GM12873 (cell line): ENCODE measurements at regions not wholly inside any gene's neighbourhood (a gene's known extent, or its start where the extent isn't known, plus 50 kb on each side); places are given as distances from the start of the nearest gene placed in this dataset.

Source experiments
- TF ChIP-seq, protein P1 (sequence below): IDR thresholded peaks from 2 replicates; pipeline ENCODE4 v1.5.1; 2012; ENCODE audit warnings: low read depth, mild to moderate bottlenecking, moderate library complexity, low read length, control low read depth; ENCODE audit not compliant: insufficient read depth; ENCODE audit errors: missing control alignments

DNA sequence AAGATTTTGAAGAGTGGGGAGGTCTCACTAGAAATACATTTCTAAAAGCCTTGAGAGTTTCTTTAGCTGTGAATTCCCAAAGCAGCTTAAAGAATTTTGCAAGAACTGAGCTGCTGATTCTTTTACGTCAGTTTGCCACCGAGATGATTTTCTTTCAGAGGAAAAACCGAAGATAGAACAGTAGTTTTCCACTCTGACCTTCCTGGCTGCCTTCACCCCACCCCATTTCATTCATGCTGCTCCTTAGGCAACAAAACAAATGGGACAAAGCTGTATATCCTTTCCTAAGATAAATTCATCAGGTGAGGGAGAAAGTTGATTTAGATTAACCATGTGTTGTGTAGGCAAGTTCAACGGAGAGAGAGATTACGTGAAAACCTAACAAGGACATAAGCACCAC is 947.0 kb downstream of the GALC start:
- TF ChIP-seq, protein P1, sequence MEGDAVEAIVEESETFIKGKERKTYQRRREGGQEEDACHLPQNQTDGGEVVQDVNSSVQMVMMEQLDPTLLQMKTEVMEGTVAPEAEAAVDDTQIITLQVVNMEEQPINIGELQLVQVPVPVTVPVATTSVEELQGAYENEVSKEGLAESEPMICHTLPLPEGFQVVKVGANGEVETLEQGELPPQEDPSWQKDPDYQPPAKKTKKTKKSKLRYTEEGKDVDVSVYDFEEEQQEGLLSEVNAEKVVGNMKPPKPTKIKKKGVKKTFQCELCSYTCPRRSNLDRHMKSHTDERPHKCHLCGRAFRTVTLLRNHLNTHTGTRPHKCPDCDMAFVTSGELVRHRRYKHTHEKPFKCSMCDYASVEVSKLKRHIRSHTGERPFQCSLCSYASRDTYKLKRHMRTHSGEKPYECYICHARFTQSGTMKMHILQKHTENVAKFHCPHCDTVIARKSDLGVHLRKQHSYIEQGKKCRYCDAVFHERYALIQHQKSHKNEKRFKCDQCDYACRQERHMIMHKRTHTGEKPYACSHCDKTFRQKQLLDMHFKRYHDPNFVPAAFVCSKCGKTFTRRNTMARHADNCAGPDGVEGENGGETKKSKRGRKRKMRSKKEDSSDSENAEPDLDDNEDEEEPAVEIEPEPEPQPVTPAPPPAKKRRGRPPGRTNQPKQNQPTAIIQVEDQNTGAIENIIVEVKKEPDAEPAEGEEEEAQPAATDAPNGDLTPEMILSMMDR, result no peak

DNA sequence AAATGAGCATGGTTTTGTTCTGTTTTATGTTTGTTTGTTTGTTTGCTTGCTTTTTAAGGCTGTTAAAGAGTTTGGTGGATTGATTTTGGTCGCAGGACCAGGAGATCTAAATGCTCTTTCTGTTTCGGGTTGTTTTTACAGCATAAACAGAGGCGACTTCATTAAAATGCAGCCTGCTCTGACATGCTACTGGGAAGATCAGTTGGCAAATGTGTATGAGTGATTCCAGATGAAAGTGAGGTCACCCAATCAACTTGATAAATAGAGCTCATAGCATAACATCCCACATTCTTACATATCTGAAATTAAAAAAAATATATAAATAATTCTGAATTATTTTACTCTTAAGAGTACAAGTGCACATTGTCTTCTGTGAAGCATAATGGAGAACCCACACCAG is 947.7 kb downstream of the GALC start:
- TF ChIP-seq, protein P1, result no peak

DNA sequence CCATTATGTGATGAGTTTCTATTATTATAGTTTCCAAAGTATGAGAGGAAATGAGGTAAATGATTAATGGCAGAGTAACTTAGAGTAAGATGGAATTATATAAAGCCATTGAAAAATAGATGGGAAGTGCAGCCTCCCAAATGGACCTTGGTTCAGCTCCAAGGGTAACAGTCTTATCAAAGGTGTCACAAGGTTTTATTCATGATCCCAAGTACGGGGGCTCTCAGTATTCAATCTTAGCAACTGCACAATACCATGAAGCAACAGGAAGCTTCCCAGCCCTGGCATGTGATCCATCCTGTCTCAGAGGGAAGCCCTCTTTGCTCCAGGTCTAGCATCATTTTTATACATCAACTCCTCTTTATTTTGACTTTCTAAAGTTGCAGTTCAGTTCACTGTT is 948.2 kb downstream of the GALC start:
- TF ChIP-seq, protein P1, result no peak

DNA sequence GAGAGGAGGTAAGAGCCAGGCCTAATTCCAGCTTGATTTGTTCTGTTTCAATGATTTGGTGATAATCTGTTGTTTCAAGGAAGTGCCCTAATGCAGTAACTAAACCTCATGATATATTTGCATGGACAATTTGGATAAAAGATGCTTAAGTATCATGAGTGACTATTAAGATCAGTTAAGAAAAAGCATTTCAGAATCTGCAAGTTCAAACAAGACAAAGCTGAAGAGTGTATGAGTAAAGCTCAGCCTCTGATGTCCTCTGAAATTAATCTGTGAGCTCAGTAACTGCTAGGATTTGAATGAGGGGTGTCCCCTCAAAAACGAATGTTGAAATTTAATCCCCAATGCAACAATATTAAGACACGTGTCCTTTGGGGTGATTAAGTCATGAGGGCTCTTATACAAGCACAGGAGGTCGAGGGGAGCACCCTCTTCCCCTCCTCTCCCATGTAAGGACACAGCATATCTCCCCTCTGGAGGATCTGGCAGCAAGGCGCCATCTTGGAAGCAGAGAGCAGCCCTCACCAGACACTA is 949.2 kb downstream of the GALC start:
- TF ChIP-seq, protein P1, result no peak

DNA sequence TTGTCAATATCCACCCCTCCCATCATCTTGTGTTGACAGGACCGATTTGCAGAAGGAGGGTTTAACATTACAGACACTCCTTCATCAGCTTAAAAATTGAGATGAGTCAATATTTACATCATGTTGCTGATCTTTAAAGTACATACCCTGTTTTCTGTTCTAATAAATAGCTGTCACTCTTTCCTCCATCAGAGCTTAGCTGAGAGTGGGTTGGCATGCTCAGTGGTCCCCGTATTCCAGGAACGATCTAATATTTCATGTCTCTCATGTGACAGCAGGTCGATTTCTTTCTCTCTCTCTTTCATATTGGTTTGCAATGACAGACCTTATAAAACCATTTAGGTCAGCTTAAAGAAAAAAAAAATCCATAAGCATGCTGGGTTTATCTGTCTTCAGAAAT is 950.6 kb downstream of the GALC start:
- TF ChIP-seq, protein P1, result no peak

DNA sequence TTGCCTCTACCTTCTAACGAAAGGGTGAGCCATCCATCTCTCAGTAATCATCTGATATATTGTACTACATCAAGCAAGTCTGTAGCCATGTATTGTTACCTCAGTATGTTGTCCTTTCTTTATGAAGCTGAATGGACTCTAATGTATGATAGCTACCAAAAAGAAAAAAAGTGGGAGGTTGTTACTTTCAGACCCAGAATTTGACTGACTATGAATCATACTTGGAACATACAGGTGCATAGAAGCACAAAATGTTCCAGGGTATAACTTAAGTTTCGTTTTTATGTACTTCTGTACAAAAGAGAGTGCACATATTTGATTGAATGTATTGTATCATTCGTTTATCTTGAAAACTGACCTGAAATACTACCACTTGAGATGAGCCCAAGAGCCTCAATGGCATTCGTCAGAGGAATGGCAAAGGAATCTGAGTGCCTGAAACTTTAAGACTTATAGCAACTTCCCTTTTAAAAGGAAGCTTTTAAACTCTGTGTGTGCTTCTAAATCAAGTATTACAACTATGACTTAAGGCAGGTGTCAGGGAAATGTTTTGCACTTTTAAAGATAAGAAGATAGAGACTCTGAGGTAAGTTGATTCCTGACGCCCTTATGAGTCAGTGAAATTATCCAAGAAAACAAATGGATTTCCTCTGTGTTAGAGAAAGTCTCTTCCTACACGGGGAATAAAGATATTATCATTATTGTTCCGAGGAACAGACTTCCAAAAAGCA is 951.5 kb downstream of the GALC start:
- TF ChIP-seq, protein P1, result no peak

DNA sequence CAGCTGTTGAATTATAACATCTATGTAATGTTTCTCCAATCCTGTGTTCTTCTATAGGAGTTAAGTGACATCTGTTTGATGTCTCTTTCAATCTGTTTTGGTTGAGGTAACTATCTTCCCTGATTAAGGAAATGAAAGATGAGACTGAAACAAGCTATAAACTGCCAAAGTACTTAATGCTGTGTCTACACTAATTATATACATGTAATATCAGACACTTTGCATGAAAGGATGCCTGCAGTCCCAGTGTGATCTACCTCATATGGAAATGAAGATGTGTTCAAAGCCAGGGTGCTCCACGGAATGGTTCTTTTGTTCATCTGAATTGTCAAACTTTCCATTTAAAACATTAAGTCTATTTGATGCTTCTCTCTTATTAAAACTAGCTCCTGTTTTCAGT is 958.3 kb downstream of the GALC start:
- TF ChIP-seq, protein P1, result no peak
